ENCODE measurements at regions not wholly inside any gene's neighbourhood (a gene's known extent, or its start where the extent isn't known, plus 50 kb on each side); places are given as distances from the start of the nearest gene placed in this dataset.
"Not testable (repeated sequence)": the region's sequence is repeated elsewhere in the genome, so short reads cannot be mapped to it uniquely, and the experiment has no call there.

DNA sequence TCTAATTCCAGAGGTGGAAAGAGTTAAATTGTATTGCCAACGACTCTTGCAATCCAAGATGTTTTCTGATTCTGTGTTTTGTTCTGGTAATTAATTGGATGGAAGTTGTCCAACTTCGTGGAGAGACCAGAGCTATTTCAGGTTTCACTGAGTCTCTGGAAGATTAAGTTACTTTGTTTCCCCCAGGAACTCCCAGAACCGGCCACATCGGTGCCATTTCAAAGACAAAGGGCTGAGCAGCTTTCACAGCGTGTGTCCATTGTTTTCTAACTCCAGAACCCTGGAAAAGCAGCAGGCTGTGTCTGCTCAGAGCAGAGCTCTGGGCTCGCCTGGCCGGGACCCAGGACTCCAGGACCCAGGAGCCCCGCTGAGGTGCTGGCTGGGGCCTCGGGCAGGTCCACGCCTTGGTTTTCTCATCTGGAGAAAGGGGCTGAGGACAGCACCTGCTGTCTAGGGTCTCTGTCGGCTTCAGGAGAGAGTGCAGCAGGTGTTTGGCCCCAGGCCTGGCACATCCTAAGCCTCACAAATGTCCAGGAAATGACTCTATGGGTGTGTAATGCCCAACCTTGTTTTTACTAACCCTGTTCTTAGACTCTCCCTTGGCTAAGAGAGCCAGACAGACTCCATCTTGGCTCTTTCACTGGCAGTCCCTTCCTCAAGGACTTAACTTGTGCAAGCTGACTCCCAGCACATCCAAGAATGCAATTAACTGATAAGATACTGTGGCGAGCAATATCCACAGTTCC lies 86.0 kb upstream of the SFSWAP start:
- H3K27me3 ChIP-seq (ENCODE audit: control insufficient read depth, insufficient read depth, low read length); H3K36me3 ChIP-seq (ENCODE audit: control insufficient read depth, insufficient read depth, low read length); FAIRE-seq; H3K4me3 ChIP-seq (ENCODE audit: low read depth, low read length): not testable (repeated sequence)
- DNase-seq (ENCODE audit: low read depth): peak; percentile 29

DNA sequence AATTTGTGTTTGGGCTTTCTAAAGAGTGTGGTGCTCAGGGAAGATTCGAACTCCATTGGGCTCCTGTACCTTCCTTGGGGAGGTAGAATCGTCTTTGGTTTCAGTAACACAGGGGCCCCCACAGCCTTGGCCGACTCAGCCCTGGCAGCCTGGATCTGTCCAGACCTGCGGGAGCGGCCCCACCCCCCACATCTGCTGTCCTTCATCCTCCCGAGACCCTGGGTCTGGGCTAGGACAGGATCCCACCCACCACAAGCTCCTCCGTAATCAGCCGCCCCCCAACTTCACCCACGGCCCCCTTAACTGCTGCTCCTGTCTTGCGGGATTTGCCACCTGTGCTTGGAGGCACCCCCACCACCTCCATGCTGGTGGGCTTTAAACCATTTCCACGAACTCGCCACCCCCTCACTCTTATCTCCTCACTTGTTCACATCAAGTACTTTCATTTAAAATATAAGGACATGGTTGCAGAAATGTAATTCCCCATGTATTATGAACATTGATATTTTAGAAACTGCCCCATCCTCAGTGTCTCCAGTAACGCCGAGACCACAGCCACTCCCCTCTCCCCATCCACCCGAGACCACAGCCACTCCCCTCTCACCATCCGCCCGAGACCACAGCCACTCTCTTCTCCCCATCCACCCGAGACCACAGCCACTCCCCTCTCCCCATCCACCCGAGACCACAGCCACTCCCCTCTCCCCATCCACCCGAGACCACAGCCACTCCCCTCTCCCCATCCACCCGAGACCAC lies 84.7 kb upstream of the SFSWAP start:
- H3K27me3 ChIP-seq (ENCODE audit: control insufficient read depth, insufficient read depth, low read length); DNase-seq (ENCODE audit: low read depth); H3K4me3 ChIP-seq (ENCODE audit: low read depth, low read length); FAIRE-seq; H3K36me3 ChIP-seq (ENCODE audit: control insufficient read depth, insufficient read depth, low read length): not testable (repeated sequence)

DNA sequence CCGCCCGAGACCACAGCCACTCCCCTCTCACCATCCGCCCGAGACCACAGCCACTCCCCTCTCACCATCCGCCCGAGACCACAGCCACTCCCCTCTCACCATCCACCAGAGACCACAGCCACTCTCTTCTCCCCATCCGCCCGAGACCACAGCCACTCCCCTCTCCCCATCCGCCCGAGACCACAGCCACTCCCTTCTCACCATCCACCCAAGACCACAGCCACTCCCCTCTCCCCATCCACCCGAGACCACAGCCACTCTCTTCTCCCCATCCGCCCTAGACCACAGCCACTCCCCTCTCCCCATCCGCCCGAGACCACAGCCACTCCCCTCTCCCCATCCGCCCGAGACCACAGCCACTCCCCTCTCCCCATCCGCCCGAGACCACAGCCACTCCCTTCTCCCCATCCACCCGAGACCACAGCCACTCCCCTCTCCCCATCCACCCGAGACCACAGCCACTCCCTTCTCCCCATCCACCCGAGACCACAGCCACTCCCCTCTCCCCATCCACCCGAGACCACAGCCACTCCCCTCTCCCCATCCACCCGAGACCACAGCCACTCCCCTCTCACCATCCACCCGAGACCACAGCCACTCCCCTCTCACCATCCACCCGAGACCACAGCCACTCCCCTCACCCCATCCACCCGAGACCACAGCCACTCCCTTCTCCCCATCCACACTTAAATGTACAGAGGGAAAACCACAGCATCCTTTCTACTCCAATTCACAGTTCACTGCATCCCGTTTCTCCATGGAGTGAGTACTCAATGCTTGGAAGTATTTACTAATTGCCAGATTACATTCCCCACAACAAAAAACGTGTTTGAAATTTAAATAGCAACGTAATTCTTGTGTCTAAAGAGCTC lies 83.5 kb upstream of the SFSWAP start:
- not testable (repeated sequence) for FAIRE-seq; DNase-seq (ENCODE audit: low read depth); H3K36me3 ChIP-seq (ENCODE audit: control insufficient read depth, insufficient read depth, low read length); H3K27me3 ChIP-seq (ENCODE audit: control insufficient read depth, insufficient read depth, low read length); H3K4me3 ChIP-seq (ENCODE audit: low read depth, low read length)

DNA sequence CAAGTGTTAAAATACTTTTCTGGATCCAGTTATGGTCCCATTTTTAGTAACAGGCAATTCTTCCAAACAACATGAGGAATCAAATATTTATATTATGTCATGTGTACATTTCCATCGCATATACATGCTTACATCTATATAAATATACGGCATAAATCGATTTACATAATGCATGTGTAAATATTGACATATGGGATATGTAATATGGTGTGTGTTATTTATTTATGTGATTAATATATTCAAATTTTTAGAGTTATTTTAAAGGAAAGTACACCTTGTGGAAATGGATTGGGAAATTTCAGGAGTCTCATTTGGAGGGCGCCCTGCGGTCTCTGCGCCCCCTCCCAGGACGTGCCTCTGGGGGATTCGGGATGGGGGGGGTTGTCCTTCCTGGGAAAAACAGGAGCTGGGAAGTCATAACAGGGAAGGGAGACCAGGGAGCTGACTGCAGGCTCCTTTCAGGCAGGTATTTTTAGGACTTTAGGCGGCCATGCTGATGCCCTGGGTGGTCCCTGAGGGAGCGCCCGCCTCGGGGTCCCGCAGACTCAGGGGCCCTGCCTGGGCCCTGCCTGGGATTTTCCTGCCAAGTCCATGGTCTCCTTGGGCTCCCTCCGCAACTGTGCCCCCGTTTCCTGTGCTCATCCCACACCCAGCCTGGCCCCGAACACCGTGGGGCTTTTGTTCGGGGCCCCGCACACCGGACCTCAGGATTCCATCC lies 82.7 kb upstream of the SFSWAP start:
- DNase-seq (ENCODE audit: low read depth): no peak
- H3K27me3 ChIP-seq (ENCODE audit: control insufficient read depth, insufficient read depth, low read length): no peaks in the 10 kb centered on the region
- H3K36me3 ChIP-seq (ENCODE audit: control insufficient read depth, insufficient read depth, low read length): no peaks in the 10 kb centered on the region
- no peak for FAIRE-seq
- TF ChIP-seq, protein P1, sequence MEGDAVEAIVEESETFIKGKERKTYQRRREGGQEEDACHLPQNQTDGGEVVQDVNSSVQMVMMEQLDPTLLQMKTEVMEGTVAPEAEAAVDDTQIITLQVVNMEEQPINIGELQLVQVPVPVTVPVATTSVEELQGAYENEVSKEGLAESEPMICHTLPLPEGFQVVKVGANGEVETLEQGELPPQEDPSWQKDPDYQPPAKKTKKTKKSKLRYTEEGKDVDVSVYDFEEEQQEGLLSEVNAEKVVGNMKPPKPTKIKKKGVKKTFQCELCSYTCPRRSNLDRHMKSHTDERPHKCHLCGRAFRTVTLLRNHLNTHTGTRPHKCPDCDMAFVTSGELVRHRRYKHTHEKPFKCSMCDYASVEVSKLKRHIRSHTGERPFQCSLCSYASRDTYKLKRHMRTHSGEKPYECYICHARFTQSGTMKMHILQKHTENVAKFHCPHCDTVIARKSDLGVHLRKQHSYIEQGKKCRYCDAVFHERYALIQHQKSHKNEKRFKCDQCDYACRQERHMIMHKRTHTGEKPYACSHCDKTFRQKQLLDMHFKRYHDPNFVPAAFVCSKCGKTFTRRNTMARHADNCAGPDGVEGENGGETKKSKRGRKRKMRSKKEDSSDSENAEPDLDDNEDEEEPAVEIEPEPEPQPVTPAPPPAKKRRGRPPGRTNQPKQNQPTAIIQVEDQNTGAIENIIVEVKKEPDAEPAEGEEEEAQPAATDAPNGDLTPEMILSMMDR (IDR thresholded peaks at IDR 0.05; ENCODE audit: insufficient read depth, low read length, severe bottlenecking): no peak
- no peak overlapping the region for H3K4me3 ChIP-seq (ENCODE audit: low read depth, low read length)

DNA sequence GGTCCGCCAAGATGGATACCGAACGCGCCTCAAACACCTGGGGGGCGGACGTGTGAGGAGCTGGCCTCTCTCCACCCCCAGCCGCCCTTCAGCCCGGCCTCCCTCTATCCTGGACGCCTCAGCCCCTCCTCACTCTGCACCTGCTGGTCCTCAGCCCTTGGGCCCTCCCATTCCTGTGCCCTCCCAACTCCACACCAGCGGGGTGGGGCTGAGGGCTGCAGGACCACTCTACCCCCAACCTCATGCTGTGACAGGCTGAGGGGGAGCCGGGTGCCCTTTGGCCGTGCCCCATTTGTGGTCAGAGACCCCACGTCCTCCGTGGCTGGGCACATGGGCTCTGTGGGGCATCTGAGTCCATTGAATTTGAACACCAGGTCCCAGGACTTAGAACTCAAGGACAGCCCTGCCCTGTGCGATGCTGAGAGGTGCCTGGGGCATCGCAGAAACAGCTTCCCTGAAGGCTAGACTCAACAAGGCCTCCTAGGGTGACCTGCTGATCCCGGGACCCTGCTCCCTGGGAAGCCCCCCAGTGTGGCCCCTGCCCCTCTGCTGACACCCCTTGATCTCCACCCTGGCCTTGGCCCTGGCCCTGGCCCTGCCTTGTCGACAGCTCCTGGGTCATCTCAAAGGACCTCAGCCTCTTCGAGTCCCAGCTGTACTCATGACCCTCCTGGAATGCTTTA lies 82.0 kb upstream of the SFSWAP start:
- TF ChIP-seq, protein P1 (IDR thresholded peaks at IDR 0.05; ENCODE audit: insufficient read depth, low read length, severe bottlenecking): no peak
- no peaks in the 10 kb centered on the region for H3K27me3 ChIP-seq (ENCODE audit: control insufficient read depth, insufficient read depth, low read length)

DNA sequence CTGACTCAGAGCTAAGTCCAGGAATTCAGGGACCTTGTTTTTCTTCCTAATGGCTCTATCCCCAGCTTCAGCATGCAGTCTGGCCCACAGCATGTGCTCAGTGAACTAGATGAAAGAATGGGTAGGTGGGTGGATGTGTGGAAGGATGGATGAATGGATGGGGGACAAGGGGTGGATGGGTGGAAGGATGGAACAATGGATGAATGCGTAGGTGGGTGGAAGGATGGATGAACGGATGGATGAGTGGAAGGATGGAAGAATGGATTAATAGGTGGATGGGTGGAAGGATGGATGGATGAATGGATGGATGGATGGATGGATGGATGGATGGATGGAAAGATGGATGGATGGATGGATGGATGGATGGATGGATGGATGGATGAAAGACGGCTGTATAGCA lies 79.7 kb upstream of the SFSWAP start:
- H3K36me3 ChIP-seq (ENCODE audit: control insufficient read depth, insufficient read depth, low read length): no peaks in the 10 kb centered on the region
- DNase-seq (ENCODE audit: low read depth) (no peak), FAIRE-seq (no peak)
- TF ChIP-seq, protein P1 (IDR thresholded peaks at IDR 0.05; ENCODE audit: insufficient read depth, low read length, severe bottlenecking): no peak
- H3K4me3 ChIP-seq (ENCODE audit: low read depth, low read length): no peak overlapping the region
- no peaks in the 10 kb centered on the region for H3K27me3 ChIP-seq (ENCODE audit: control insufficient read depth, insufficient read depth, low read length)

More for the DNA sequence above, 82.0 kb upstream of the SFSWAP start:
- H3K4me3 ChIP-seq (ENCODE audit: low read depth, low read length): no peak overlapping the region
- DNase-seq (ENCODE audit: low read depth) (no peak), FAIRE-seq (no peak)
- H3K36me3 ChIP-seq (ENCODE audit: control insufficient read depth, insufficient read depth, low read length): no peaks in the 10 kb centered on the region

DNA sequence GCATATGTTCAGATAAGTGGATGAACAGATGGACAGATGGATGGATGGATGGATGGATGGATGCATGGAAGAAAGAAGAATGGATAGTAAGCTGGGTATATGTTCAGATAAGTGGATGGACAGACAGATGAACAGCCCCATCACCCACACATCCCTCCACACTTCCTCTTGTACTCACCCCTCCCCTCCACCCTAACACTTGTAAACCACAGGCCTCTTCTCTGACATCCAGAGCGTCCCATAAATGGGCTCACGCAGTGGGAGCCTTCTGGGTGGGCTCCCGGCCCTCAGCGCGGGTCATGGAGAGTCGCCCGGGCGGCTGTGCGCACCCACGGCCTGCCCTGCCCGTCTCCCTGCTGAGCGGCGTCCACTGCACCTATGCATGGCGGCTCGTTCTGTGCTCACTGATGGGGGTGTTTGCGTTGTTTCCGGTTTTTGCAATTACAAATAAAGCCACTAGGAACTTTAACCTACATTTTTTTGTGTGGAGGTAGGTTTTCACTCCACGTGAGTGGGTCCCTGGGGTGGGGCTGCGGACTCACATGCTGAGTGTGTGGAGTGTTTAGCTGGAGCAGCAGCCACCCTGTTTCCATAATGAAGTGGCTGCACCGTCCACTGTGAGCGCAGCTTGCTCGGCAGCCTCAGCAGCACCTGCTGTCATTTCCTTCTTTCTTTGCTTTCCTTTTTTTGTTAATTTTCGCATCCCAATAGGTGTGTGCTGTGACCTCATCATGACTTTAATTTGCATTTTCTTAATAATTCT lies 78.8 kb upstream of the SFSWAP start:
- not testable (repeated sequence) for H3K36me3 ChIP-seq (ENCODE audit: control insufficient read depth, insufficient read depth, low read length); FAIRE-seq; H3K4me3 ChIP-seq (ENCODE audit: low read depth, low read length); H3K27me3 ChIP-seq (ENCODE audit: control insufficient read depth, insufficient read depth, low read length); DNase-seq (ENCODE audit: low read depth)

DNA sequence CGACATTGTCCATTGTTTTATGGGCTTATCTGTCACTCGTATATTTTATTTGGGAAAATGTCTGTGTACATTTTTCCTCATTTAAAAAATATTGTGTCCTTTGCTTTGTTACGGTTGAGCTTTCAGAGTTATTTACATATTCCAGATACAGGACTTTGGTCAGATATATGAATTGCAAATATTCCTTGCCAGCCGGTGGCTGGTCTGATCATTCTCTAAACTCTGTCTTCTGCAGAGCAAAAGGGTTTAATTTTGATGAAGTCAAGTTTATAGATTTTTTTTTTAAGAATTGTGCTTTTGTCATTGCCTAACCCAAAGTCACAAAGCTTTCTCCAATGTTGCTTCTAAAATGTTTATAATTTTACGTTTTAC lies 78.3 kb upstream of the SFSWAP start:
- not testable (repeated sequence) for DNase-seq (ENCODE audit: low read depth); H3K36me3 ChIP-seq (ENCODE audit: control insufficient read depth, insufficient read depth, low read length); H3K4me3 ChIP-seq (ENCODE audit: low read depth, low read length); H3K27me3 ChIP-seq (ENCODE audit: control insufficient read depth, insufficient read depth, low read length); FAIRE-seq

DNA sequence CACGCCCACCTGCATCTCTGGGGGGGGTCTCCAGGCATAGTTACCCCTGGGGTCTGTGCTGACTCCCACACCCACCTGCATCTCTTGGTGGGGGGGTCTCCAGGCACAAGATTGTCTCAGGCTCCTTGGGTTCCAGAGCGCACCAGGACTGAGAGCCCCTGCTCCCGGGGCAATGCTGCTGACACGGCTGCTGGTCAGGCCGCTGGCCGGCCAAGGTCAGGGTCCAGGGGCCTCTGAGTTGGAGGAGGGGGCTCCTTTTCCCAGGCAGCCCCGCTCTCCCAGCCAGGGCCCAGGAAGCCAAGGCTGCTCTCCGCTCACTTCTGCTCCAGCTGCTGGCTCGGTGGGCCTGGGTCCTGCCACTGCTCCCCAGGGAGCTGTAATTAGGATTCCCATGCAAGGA lies 77.3 kb upstream of the SFSWAP start:
- not testable (repeated sequence) for H3K27me3 ChIP-seq (ENCODE audit: control insufficient read depth, insufficient read depth, low read length); H3K4me3 ChIP-seq (ENCODE audit: low read depth, low read length); DNase-seq (ENCODE audit: low read depth); FAIRE-seq; H3K36me3 ChIP-seq (ENCODE audit: control insufficient read depth, insufficient read depth, low read length)
